ENCODE measurements at regions not wholly inside any gene's neighbourhood (a gene's known extent, or its start where the extent isn't known, plus 50 kb on each side); places are given as distances from the start of the nearest gene placed in this dataset.

GRCh38 chr3:178058629-178059028 lies 477.6 kb upstream of the KCNMB2 start:
- no peak for TF ChIP-seq POLR2A (IDR thresholded peaks at IDR 0.05; ENCODE audit: low read depth, low read length)
- TF ChIP-seq TAF1 (IDR thresholded peaks at IDR 0.05; ENCODE audit: low read depth, low read length) = no peak
- TF ChIP-seq POLR2AphosphoS5 (IDR thresholded peaks at IDR 0.05; ENCODE audit: low read depth, low read length) = no peak

Measured in GM12891 (cell line).